ENCODE measurements at regions not wholly inside any gene's neighbourhood (a gene's known extent, or its start where the extent isn't known, plus 50 kb on each side); places are given as distances from the start of the nearest gene placed in this dataset.

GRCh38 chr7:41297166-41297565, 405.7 kb downstream of the INHBA start:
- TF ChIP-seq CTCF (IDR thresholded peaks at IDR 0.05) (no peak), CBX8 (IDR thresholded peaks at IDR 0.05) (no peak), NFE2L2 (conservative IDR thresholded peaks at IDR 0.05; ENCODE audit: low read length) (no peak), REST (IDR thresholded peaks at IDR 0.05) (no peak), ZSCAN20 (CRISPR knock-in tag; IDR thresholded peaks at IDR 0.05) (no peak), ESRRA (IDR thresholded peaks at IDR 0.05; ENCODE audit: borderline replicate concordance, low read length) (no peak), POLR2A (IDR thresholded peaks at IDR 0.05; ENCODE audit: low read length) (no peak), GATA3 (IDR thresholded peaks at IDR 0.05; ENCODE audit: borderline replicate concordance) (no peak)

Data from A549 (cell line).